ENCODE measurements at regions not wholly inside any gene's neighbourhood (a gene's known extent, or its start where the extent isn't known, plus 50 kb on each side); places are given as distances from the start of the nearest gene placed in this dataset.
"Not testable (repeated sequence)": the region's sequence is repeated elsewhere in the genome, so short reads cannot be mapped to it uniquely, and the experiment has no call there.

GRCh38 chr1:149361310-149361709 lies 113.5 kb upstream of the NBPF19 start:
- DNase-seq (ENCODE audit: low read depth) = not testable (repeated sequence)

- DNase-seq (ENCODE audit: low read depth) = not testable (repeated sequence)
Measured at GRCh38 chr1:149364188-149364981, 110.5 kb upstream of the NBPF19 start.

- DNase-seq (ENCODE audit: low read depth) = not testable (repeated sequence)
Measured at GRCh38 chr1:149366402-149366801, 108.4 kb upstream of the NBPF19 start.

GRCh38 chr1:149367472-149368044 lies 107.3 kb upstream of the NBPF19 start:
- not testable (repeated sequence) for DNase-seq (ENCODE audit: low read depth)

- not testable (repeated sequence) for DNase-seq (ENCODE audit: low read depth)
Measured at GRCh38 chr1:149368337-149368736, 106.5 kb upstream of the NBPF19 start.

- not testable (repeated sequence) for DNase-seq (ENCODE audit: low read depth)
Measured at GRCh38 chr1:149369081-149369480, 105.8 kb upstream of the NBPF19 start.

GRCh38 chr1:149371955-149372354 lies 102.9 kb upstream of the NBPF19 start:
- not testable (repeated sequence) for DNase-seq (ENCODE audit: low read depth)

- not testable (repeated sequence) for DNase-seq (ENCODE audit: low read depth)
Measured at GRCh38 chr1:149378462-149378861, 96.4 kb upstream of the NBPF19 start.

GRCh38 chr1:149390173-149390926 lies 84.5 kb upstream of the NBPF19 start:
- DNase-seq (ENCODE audit: low read depth) = peak; percentile 80

- not testable (repeated sequence) for DNase-seq (ENCODE audit: low read depth)
Measured at GRCh38 chr1:149390931-149391330, 83.9 kb upstream of the NBPF19 start.

GRCh38 chr1:149395802-149396201 lies 79.0 kb upstream of the NBPF19 start:
- not testable (repeated sequence) for DNase-seq (ENCODE audit: low read depth)

GRCh38 chr1:149398527-149398926 lies 76.3 kb upstream of the NBPF19 start:
- DNase-seq (ENCODE audit: low read depth) = not testable (repeated sequence)

GRCh38 chr1:149408404-149408803 lies 66.4 kb upstream of the NBPF19 start:
- DNase-seq (ENCODE audit: low read depth) = not testable (repeated sequence)

GRCh38 chr1:149415373-149415772 lies 59.5 kb upstream of the NBPF19 start:
- DNase-seq (ENCODE audit: low read depth) = not testable (repeated sequence)

GRCh38 chr1:149418782-149419181 lies 56.1 kb upstream of the NBPF19 start:
- DNase-seq (ENCODE audit: low read depth) = not testable (repeated sequence)

- DNase-seq (ENCODE audit: low read depth) = peak; percentile 0
Measured at GRCh38 chr1:149423122-149423521, 51.7 kb upstream of the NBPF19 start.
